Mesendoderm (in vitro differentiated cells): ENCODE measurements at regions not wholly inside any gene's neighbourhood (a gene's known extent, or its start where the extent isn't known, plus 50 kb on each side); places are given as distances from the start of the nearest gene placed in this dataset.

Experiments used
- DNase-seq: peaks from one replicate; pipeline ENCODE4 v3.0.0; 2013
- H2AK5ac ChIP-seq: 2 replicates; pipeline ENCODE4 v1.6.1; 2013; ENCODE audit warnings: low read length, inconsistent platforms
- H2BK120ac ChIP-seq: 2 replicates; pipeline ENCODE4 v1.6.1; 2013; ENCODE audit warnings: low read depth, mild to moderate bottlenecking, low read length, moderate library complexity, mixed read lengths
- H2BK15ac ChIP-seq: replicated peaks from 2 replicates; pipeline ENCODE4 v1.6.1; 2013; ENCODE audit warnings: low read depth, mild to moderate bottlenecking, moderate library complexity
- H2BK5ac ChIP-seq: 2 replicates; pipeline ENCODE4 v1.6.1; 2013; ENCODE audit warnings: low read length, inconsistent platforms
- H3K18ac ChIP-seq: 2 replicates; pipeline ENCODE4 v1.6.1; 2013; ENCODE audit warnings: mild to moderate bottlenecking, low read length, mixed read lengths
- H3K23ac ChIP-seq: one replicate; pipeline ENCODE4 v1.6.1; 2013; ENCODE audit warnings: low read length
- H3K27ac ChIP-seq: 2 replicates; pipeline ENCODE4 v1.5.1; 2013; ENCODE audit warnings: low read depth, mild to moderate bottlenecking, inconsistent platforms, low read length, moderate library complexity
- H3K27me3 ChIP-seq: 2 replicates; pipeline ENCODE4 v1.6.1; 2013; ENCODE audit warnings: low read length, control low read depth, mild to moderate bottlenecking, inconsistent platforms; ENCODE audit not compliant: insufficient read depth, poor library complexity
- H3K36me3 ChIP-seq: 2 replicates; pipeline ENCODE4 v1.6.1; 2013; ENCODE audit warnings: low read length, inconsistent platforms; ENCODE audit not compliant: control insufficient read depth, insufficient read depth
- H3K4ac ChIP-seq: one replicate; pipeline ENCODE4 v1.6.1; 2013; ENCODE audit warnings: low read depth, mild to moderate bottlenecking, low read length, moderate library complexity
- H3K4me1 ChIP-seq: 2 replicates; pipeline ENCODE4 v1.6.1; 2013; ENCODE audit warnings: low read depth, low read length, inconsistent platforms; ENCODE audit not compliant: control insufficient read depth
- H3K4me2 ChIP-seq: 2 replicates; pipeline ENCODE4 v1.6.1; 2013; ENCODE audit warnings: low read length
- H3K4me3 ChIP-seq: 2 replicates; pipeline ENCODE4 v1.5.1; 2013; ENCODE audit warnings: mild to moderate bottlenecking, low read length
- H3K56ac ChIP-seq: one replicate; pipeline ENCODE4 v1.6.1; 2013; ENCODE audit warnings: low read length
- H3K79me1 ChIP-seq: 2 replicates; pipeline ENCODE4 v1.6.1; 2013; ENCODE audit warnings: low read length, inconsistent platforms
- H3K79me2 ChIP-seq: 2 replicates; pipeline ENCODE4 v1.6.1; 2013; ENCODE audit warnings: mild to moderate bottlenecking, low read length; ENCODE audit not compliant: control insufficient read depth, insufficient read depth
- H3K9ac ChIP-seq: 2 replicates; pipeline ENCODE4 v1.6.1; 2013; ENCODE audit warnings: low read length, inconsistent platforms
- H4K5ac ChIP-seq: one replicate; pipeline ENCODE4 v1.6.1; 2013; ENCODE audit warnings: low read length
- H4K8ac ChIP-seq: one replicate; pipeline ENCODE4 v1.6.1; 2013; ENCODE audit warnings: low read depth, mild to moderate bottlenecking, control low read depth, low read length, moderate library complexity
- WGBS: extraction: QIAGEN DNeasy Blood & Tissue Kit; methylation state at CpG from one replicate; pipeline ENCODE4 v1.1.7; 2013; ENCODE audit warnings: low lambda C conversion rate, missing lambda C conversion rate; ENCODE audit not compliant: insufficient coverage; ENCODE audit errors: extremely low coverage; 5-methylcytosine and 5-hydroxymethylcytosine counted together

DNA sequence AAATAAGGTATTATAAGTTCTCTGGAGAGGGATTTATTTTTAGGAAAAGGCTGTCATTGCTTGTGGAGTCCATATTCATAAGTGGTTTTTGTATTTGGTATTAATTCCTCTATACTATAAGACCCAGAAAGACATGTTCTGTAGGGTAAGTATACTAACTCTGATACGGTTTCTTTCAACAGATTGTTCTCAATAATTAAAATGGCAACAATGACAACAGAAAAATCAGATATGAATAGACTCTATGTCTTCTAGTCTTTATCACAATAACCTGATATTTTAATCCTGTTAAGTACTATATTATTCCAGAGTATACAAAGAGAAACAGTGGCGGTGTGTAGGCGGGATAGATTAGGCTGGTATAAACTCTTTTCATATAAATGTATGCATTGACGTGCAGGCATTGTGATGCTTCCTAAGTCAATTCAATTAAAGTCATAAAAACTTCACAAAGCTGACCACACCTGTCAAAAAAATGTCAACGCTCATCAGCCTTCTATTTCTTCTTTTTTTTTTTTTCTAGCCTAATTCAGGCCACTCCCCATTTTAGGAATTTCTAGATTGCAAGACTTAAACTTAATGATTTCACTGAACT is 150.4 kb downstream of the TRIML1 start:
- Histone ChIP-seq H2AK5ac (no peak overlapping the region), H3K18ac (no peak overlapping the region), H3K27me3 (no peaks in the 10 kb centered on the region), H3K4ac (no peak overlapping the region), H2BK120ac (no peak overlapping the region), H3K9ac (no peak overlapping the region), H3K27ac (no peak overlapping the region), H3K4me2 (no peak overlapping the region), H2BK15ac (no peak overlapping the region), H3K4me1 (no peaks in the 10 kb centered on the region), H3K56ac (no peak overlapping the region), H2BK5ac (no peak overlapping the region), H3K23ac (no peak overlapping the region), H4K5ac (no peak overlapping the region), H4K8ac (no peak overlapping the region), H3K79me1 (no peaks in the 10 kb centered on the region), H3K36me3 (no peaks in the 10 kb centered on the region), H3K4me3 (no peak overlapping the region), H3K79me2 (no peaks in the 10 kb centered on the region)
- no CpG with 5 or more reads among the region's 5 CpGs for WGBS
- no peak for DNase-seq

DNA sequence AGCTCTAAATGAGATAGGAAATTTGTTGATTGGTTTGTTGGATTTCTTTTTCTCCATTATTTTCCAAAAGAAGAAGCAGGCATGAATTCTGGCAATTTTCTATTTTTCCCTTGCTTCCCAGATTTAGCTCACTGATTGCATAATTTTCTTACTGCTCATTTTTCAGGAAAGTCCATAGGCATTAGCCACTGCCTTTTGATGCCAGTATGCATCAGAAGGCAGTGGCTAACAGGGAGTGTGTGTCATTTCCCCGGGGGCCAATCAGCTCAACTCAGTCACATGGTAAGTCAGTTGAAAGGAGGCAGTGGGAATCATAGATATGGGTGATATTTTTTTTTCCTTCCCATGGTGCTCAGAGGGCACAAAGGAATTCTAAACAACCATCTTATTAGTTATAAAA is 156.7 kb downstream of the TRIML1 start:
- Histone ChIP-seq H3K56ac (no peak overlapping the region), H3K4me1 (no peaks in the 10 kb centered on the region), H3K9ac (no peak overlapping the region), H2BK5ac (no peak overlapping the region), H3K27me3 (no peaks in the 10 kb centered on the region), H3K18ac (no peak overlapping the region), H3K27ac (no peak overlapping the region), H3K79me1 (no peaks in the 10 kb centered on the region), H3K23ac (no peak overlapping the region), H4K8ac (no peak overlapping the region), H4K5ac (no peak overlapping the region), H3K4me2 (no peak overlapping the region), H3K79me2 (no peaks in the 10 kb centered on the region), H2AK5ac (no peak overlapping the region), H2BK15ac (no peak overlapping the region), H2BK120ac (no peak overlapping the region), H3K4ac (no peak overlapping the region), H3K4me3 (no peak overlapping the region), H3K36me3 (no peaks in the 10 kb centered on the region)
- no peak for DNase-seq
- no CpG with 5 or more reads among the region's 1 CpG for WGBS

DNA sequence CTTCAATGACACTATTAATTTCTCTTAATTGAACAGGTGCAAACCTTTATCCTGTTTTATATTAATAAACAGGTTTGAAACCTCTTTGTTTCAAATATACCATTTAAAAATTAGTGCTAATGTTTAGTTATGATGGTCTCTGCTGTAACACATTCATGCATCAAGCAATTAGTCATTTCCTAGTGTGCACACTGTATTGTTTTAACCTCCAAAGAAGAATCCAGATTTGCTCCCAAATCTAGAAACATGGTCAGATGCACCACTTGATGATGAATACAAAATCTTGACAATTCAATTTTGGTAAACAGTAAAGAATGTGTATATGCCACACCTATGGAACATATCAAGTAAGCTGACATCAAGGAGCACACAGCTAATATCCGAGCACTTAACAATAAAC is 157.1 kb downstream of the TRIML1 start:
- Histone ChIP-seq H2BK120ac (no peak overlapping the region), H3K18ac (no peak overlapping the region), H4K8ac (no peak overlapping the region), H3K9ac (no peak overlapping the region), H3K36me3 (no peaks in the 10 kb centered on the region), H3K27ac (no peak overlapping the region), H3K56ac (no peak overlapping the region), H3K4me3 (no peak overlapping the region), H4K5ac (no peak overlapping the region), H3K79me2 (no peaks in the 10 kb centered on the region), H3K4me1 (no peaks in the 10 kb centered on the region), H2BK5ac (no peak overlapping the region), H3K79me1 (no peaks in the 10 kb centered on the region), H3K4ac (no peak overlapping the region), H3K27me3 (no peaks in the 10 kb centered on the region), H2BK15ac (no peak overlapping the region), H3K4me2 (no peak overlapping the region), H3K23ac (no peak overlapping the region), H2AK5ac (no peak overlapping the region)
- no peak for DNase-seq
- WGBS = no CpG with 5 or more reads among the region's 1 CpG

DNA sequence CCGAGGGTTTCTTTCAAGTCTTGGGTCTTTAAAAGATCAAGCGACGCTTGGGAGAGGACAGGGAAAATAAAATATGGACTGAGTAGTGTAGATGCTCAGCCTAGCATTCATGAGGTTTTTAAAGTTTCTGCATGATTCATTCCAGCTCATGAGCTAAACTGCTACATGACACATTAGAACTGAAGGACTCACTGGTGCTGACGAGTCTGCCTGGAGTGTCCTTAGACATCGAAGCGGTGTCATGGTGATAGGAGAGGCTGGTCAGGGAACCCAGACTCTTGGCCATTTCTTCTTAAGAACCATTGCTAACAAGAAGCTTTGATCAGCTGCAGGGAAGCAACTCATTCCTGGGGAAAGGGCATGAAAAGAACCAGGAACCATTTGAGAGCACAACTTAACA is 158.6 kb downstream of the TRIML1 start:
- Histone ChIP-seq H4K5ac (no peak overlapping the region), H2BK5ac (no peak overlapping the region), H3K79me1 (no peaks in the 10 kb centered on the region), H2BK120ac (no peak overlapping the region), H3K4me3 (no peak overlapping the region), H3K27ac (no peak overlapping the region), H4K8ac (no peak overlapping the region), H3K18ac (no peak overlapping the region), H3K4me2 (no peak overlapping the region), H3K23ac (no peak overlapping the region), H3K4ac (no peak overlapping the region), H3K27me3 (no peaks in the 10 kb centered on the region), H3K79me2 (no peaks in the 10 kb centered on the region), H3K4me1 (no peaks in the 10 kb centered on the region), H3K56ac (no peak overlapping the region), H2AK5ac (no peak overlapping the region), H2BK15ac (no peak overlapping the region), H3K36me3 (no peaks in the 10 kb centered on the region), H3K9ac (no peak overlapping the region)
- no peak for DNase-seq
- no CpG with 5 or more reads among the region's 6 CpGs for WGBS

DNA sequence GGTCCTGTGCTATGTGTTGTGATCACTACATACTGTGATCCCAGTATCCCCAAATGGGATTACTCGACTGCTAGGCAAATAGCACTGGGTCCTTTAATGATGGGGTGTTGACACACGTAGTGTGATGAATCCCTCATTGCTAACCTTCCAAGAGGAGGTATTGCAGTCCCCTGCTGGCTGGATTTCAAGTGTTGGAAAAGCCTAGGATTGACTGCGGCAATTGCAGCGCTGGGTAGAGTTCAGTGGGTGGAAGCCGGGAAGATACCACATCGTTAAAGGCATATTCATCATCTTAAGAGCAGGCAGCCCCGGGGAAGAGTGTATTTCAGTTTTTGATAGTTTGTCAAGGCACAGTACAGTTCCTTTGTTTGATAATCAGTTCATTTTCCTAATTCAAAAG is 159.9 kb downstream of the TRIML1 start:
- no peak overlapping the region for H3K23ac ChIP-seq
- no peak overlapping the region for H2BK15ac ChIP-seq
- H3K4me3 ChIP-seq = no peak overlapping the region
- H2BK120ac ChIP-seq = no peak overlapping the region
- DNase-seq = peak; percentile 13
- H3K4me2 ChIP-seq = no peak overlapping the region
- no peak overlapping the region for H3K27ac ChIP-seq
- no peak overlapping the region for H2BK5ac ChIP-seq
- no peaks in the 10 kb centered on the region for H3K36me3 ChIP-seq
- H3K9ac ChIP-seq = no peak overlapping the region
- no CpG with 5 or more reads among the region's 7 CpGs for WGBS
- no peak overlapping the region for H4K5ac ChIP-seq
- no peaks in the 10 kb centered on the region for H3K27me3 ChIP-seq
- no peak overlapping the region for H4K8ac ChIP-seq
- no peaks in the 10 kb centered on the region for H3K79me1 ChIP-seq
- no peak overlapping the region for H3K18ac ChIP-seq
- H3K4me1 ChIP-seq = no peaks in the 10 kb centered on the region
- no peak overlapping the region for H3K56ac ChIP-seq
- H3K4ac ChIP-seq = no peak overlapping the region
- H2AK5ac ChIP-seq = no peak overlapping the region
- H3K79me2 ChIP-seq = no peaks in the 10 kb centered on the region

DNA sequence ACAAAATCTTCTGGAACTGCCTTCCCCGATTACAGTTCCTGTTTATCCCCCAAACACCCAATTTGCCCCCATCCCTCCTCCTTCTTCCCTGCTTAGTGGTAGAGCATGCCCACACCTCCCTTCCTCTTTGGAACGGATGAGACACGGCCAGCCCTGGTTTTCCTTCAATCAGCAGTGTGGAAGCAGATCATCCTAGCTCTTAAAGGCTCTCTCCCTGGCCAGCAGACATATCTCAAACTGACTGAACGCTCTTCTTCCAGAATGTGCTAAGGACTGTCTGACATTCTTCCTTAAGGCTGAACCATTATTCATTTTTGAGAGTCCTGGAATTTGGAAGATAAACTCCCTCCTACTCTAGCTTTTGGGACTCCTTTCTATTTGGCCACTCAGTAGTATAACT is 161.1 kb downstream of the TRIML1 start:
- Histone ChIP-seq H2BK120ac (no peak overlapping the region), H4K5ac (no peak overlapping the region), H3K36me3 (no peaks in the 10 kb centered on the region), H3K56ac (no peak overlapping the region), H3K27me3 (no peaks in the 10 kb centered on the region), H3K18ac (no peak overlapping the region), H3K9ac (no peak overlapping the region), H3K4me2 (no peak overlapping the region), H2AK5ac (no peak overlapping the region), H2BK5ac (no peak overlapping the region), H3K23ac (no peak overlapping the region), H3K79me2 (no peaks in the 10 kb centered on the region), H3K4me3 (no peak overlapping the region), H3K27ac (no peak overlapping the region), H4K8ac (no peak overlapping the region), H2BK15ac (no peak overlapping the region), H3K79me1 (no peaks in the 10 kb centered on the region), H3K4ac (no peak overlapping the region), H3K4me1 (no peaks in the 10 kb centered on the region)
- no CpG with 5 or more reads among the region's 4 CpGs for WGBS
- no peak for DNase-seq
